H7 (cell line): ENCODE measurements at regions not wholly inside any gene's neighbourhood (a gene's known extent, or its start where the extent isn't known, plus 50 kb on each side); places are given as distances from the start of the nearest gene placed in this dataset.

Experiments
- DNase-seq: peaks from one replicate; pipeline ENCODE4 v3.0.0; 2012
- H3K27me3 ChIP-seq: 2 replicates; pipeline ENCODE4 v1.6.0; 2011; ENCODE audit warnings: mild to moderate bottlenecking, low read length; ENCODE audit not compliant: control insufficient read depth, insufficient read depth
- H3K36me3 ChIP-seq: replicated peaks from 2 replicates; pipeline ENCODE4 v1.5.1; 2011; ENCODE audit warnings: low read length; ENCODE audit not compliant: control insufficient read depth, insufficient read depth
- H3K4me3 ChIP-seq: 2 replicates; pipeline ENCODE4 v1.5.1; 2011; ENCODE audit warnings: low read depth, mild to moderate bottlenecking, control low read depth, low read length, moderate library complexity; ENCODE audit not compliant: insufficient read depth

GRCh38 chr5:54829102-54829501 lies 156.3 kb downstream of the ESM1 start:
- H3K36me3 ChIP-seq = no peaks in the 10 kb centered on the region
- H3K4me3 ChIP-seq = no peak overlapping the region
- no peak for DNase-seq
- H3K27me3 ChIP-seq = no peaks in the 10 kb centered on the region

- no peaks in the 10 kb centered on the region for H3K36me3 ChIP-seq
- H3K27me3 ChIP-seq = no peaks in the 10 kb centered on the region
- no peak overlapping the region for H3K4me3 ChIP-seq
- no peak for DNase-seq
These were observed 157.2 kb downstream of the ESM1 start for GRCh38 chr5:54828151-54828550.

- DNase-seq = no peak
- Histone ChIP-seq H3K27me3 (no peaks in the 10 kb centered on the region), H3K4me3 (no peak overlapping the region), H3K36me3 (no peaks in the 10 kb centered on the region)
These were observed 160.4 kb downstream of the ESM1 start for GRCh38 chr5:54825005-54825404.

GRCh38 chr5:54823006-54823405 lies 162.4 kb downstream of the ESM1 start:
- Histone ChIP-seq H3K36me3 (no peaks in the 10 kb centered on the region), H3K27me3 (no peaks in the 10 kb centered on the region), H3K4me3 (no peak overlapping the region)
- no peak for DNase-seq

GRCh38 chr5:54822324-54822687 lies 163.1 kb downstream of the ESM1 start:
- Histone ChIP-seq H3K27me3 (no peaks in the 10 kb centered on the region), H3K36me3 (no peaks in the 10 kb centered on the region), H3K4me3 (no peak overlapping the region)
- no peak for DNase-seq

- Histone ChIP-seq H3K36me3 (no peaks in the 10 kb centered on the region), H3K4me3 (no peak overlapping the region), H3K27me3 (no peaks in the 10 kb centered on the region)
- DNase-seq = no peak
These were observed 163.7 kb downstream of the ESM1 start for GRCh38 chr5:54821445-54822323.

GRCh38 chr5:54820346-54821134 lies 164.9 kb downstream of the ESM1 start:
- no peak for DNase-seq
- no peak overlapping the region for H3K4me3 ChIP-seq
- no peaks in the 10 kb centered on the region for H3K27me3 ChIP-seq
- no peaks in the 10 kb centered on the region for H3K36me3 ChIP-seq

- no peaks in the 10 kb centered on the region for H3K27me3 ChIP-seq
- no peak for DNase-seq
- H3K4me3 ChIP-seq = no peak overlapping the region
- no peaks in the 10 kb centered on the region for H3K36me3 ChIP-seq
These were observed 178.0 kb downstream of the ESM1 start for GRCh38 chr5:54807421-54807820.

- Histone ChIP-seq H3K4me3 (no peak overlapping the region), H3K27me3 (no peaks in the 10 kb centered on the region), H3K36me3 (no peaks in the 10 kb centered on the region)
- no peak for DNase-seq
These were observed 180.9 kb downstream of the ESM1 start for GRCh38 chr5:54804521-54804920.

- Histone ChIP-seq H3K36me3 (no peaks in the 10 kb centered on the region), H3K27me3 (no peaks in the 10 kb centered on the region), H3K4me3 (no peak overlapping the region)
- DNase-seq = no peak
These were observed 181.3 kb downstream of the ESM1 start for GRCh38 chr5:54804086-54804485.

GRCh38 chr5:54803471-54804011 lies 181.9 kb downstream of the ESM1 start:
- Histone ChIP-seq H3K4me3 (no peak overlapping the region), H3K27me3 (no peaks in the 10 kb centered on the region), H3K36me3 (no peaks in the 10 kb centered on the region)
- DNase-seq = no peak

GRCh38 chr5:54799645-54800044 lies 185.7 kb downstream of the ESM1 start:
- Histone ChIP-seq H3K36me3 (no peaks in the 10 kb centered on the region), H3K27me3 (no peaks in the 10 kb centered on the region), H3K4me3 (no peak overlapping the region)
- no peak for DNase-seq

GRCh38 chr5:54795777-54796176 lies 189.6 kb downstream of the ESM1 start:
- no peak overlapping the region for H3K4me3 ChIP-seq
- DNase-seq = no peak
- no peaks in the 10 kb centered on the region for H3K27me3 ChIP-seq
- H3K36me3 ChIP-seq = no peaks in the 10 kb centered on the region

GRCh38 chr5:54795284-54795683 lies 190.1 kb downstream of the ESM1 start:
- no peak for DNase-seq
- Histone ChIP-seq H3K27me3 (no peaks in the 10 kb centered on the region), H3K36me3 (no peaks in the 10 kb centered on the region), H3K4me3 (no peak overlapping the region)
